ENCODE measurements at regions not wholly inside any gene's neighbourhood (a gene's known extent, or its start where the extent isn't known, plus 50 kb on each side); places are given as distances from the start of the nearest gene placed in this dataset.

- H3K9me3 Mint-ChIP-seq (ENCODE audit: insufficient read depth): no peaks in the 10 kb centered on the region
- no peaks in the 10 kb centered on the region for H3K27me3 ChIP-seq (replicated peaks in 1 of 4; ENCODE audit: control extremely low read depth in 1 of 4, control insufficient read depth in 3 of 4, insufficient read depth in 4 of 4, low read length in 3 of 4)
- no peak overlapping the region for H3K9ac ChIP-seq (ENCODE audit: low read length)
- H3K4me3 ChIP-seq (ENCODE audit: control extremely low read depth in 1 of 5, extremely low read depth in 1 of 5, insufficient read depth in 1 of 5, low read depth in 2 of 5, low read length in 4 of 5): no peak overlapping the region
- H3K27ac Mint-ChIP-seq: no peak overlapping the region
- intact Hi-C loops (cut with micrococcal nuclease): no loop called here
- H3K4me3 Mint-ChIP-seq: no peak overlapping the region
- CTCF ChIA-PET: no interaction called here
- DNase-seq: no peak
- H2AFZ ChIP-seq (ENCODE audit: insufficient read depth, low read depth, low read length, poor library complexity, severe bottlenecking): no peak overlapping the region
- ATAC-seq (ENCODE audit: low read depth): no peak
- TF ChIP-seq EZH2 (IDR thresholded peaks at IDR 0.05; ENCODE audit: borderline replicate concordance, insufficient read depth, low read depth, low read length, poor library complexity, severe bottlenecking): no peak
- no peak for TF ChIP-seq CTCF (IDR thresholded peaks at IDR 0.05)
- no peaks in the 10 kb centered on the region for H3K79me2 ChIP-seq (ENCODE audit: control insufficient read depth, insufficient read depth, low read length)
- no peaks in the 10 kb centered on the region for H3K4me1 ChIP-seq (ENCODE audit: control insufficient read depth in 2 of 2, insufficient read depth in 2 of 2, low read length in 2 of 2)
- H3K27ac ChIP-seq (ENCODE audit: low read length in 2 of 2): no peak overlapping the region
- no peaks in the 10 kb centered on the region for H3K4me1 Mint-ChIP-seq
- H3K9me3 ChIP-seq (ENCODE audit: control extremely low read depth in 1 of 3, control insufficient read depth in 2 of 3, insufficient read depth in 1 of 3, low read length in 2 of 3): no peaks in the 10 kb centered on the region
- no peak overlapping the region for H3K4me2 ChIP-seq (replicated peaks; ENCODE audit: low read depth, low read length, poor library complexity, severe bottlenecking)
- H4K20me1 ChIP-seq (ENCODE audit: control insufficient read depth, insufficient read depth, low read length, poor library complexity, severe bottlenecking): no peaks in the 10 kb centered on the region
- peaks cover 11% of the 10 kb centered on the region for H3K27me3 Mint-ChIP-seq
- POLR2A ChIA-PET: no interaction called here
- 46% methylated on average over 4 of the region's 4 CpGs for WGBS (ENCODE audit: insufficient coverage)
- no peaks in the 10 kb centered on the region for H3K36me3 ChIP-seq (replicated peaks in 1 of 2; ENCODE audit: control extremely low read depth in 1 of 2, control insufficient read depth in 1 of 2, extremely low read depth in 1 of 2, insufficient read depth in 2 of 2, low read length in 1 of 2)
Measured at GRCh38 chr22:34950489-34950888, 115.5 kb upstream of the ISX start.

DNA sequence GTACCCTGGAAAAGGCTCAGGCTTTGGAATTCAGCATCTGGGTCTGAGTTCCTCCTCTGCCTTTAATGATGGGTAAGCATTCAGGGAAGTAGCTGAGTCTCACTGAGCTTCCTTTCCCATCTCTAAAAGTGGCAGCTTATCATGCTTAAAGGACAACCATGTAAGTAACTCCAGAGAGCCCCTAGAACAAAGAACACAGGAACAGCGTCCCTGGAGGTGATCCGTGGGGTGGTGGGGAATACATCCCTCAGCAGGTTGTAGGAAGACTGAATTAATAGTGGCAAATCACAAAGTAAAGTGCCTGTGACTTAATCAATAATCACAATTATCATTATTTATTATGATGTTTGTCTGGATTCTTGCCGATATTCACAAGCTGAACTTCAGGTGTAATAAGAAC lies 114.7 kb upstream of the ISX start:
- no peak overlapping the region for H3K4me2 ChIP-seq (replicated peaks; ENCODE audit: low read depth, low read length, poor library complexity, severe bottlenecking)
- DNase-seq (no peak), ATAC-seq (ENCODE audit: low read depth) (no peak)
- Mint-ChIP-seq H3K4me3 (no peak overlapping the region), H3K9me3 (ENCODE audit: insufficient read depth) (no peaks in the 10 kb centered on the region), H3K4me1 (no peaks in the 10 kb centered on the region), H3K27me3 (peaks cover 11% of the 10 kb centered on the region), H3K27ac (no peak overlapping the region)
- H3K36me3 ChIP-seq (replicated peaks in 1 of 2; ENCODE audit: control extremely low read depth in 1 of 2, control insufficient read depth in 1 of 2, extremely low read depth in 1 of 2, insufficient read depth in 2 of 2, low read length in 1 of 2): no peaks in the 10 kb centered on the region
- H3K27ac ChIP-seq (ENCODE audit: low read length in 2 of 2): no peak overlapping the region
- H3K9ac ChIP-seq (ENCODE audit: low read length): no peak overlapping the region
- TF ChIP-seq CTCF (IDR thresholded peaks at IDR 0.05) (no peak), EZH2 (IDR thresholded peaks at IDR 0.05; ENCODE audit: borderline replicate concordance, insufficient read depth, low read depth, low read length, poor library complexity, severe bottlenecking) (no peak)
- WGBS (ENCODE audit: insufficient coverage): no CpG with 5 or more reads among the region's 3 CpGs
- H3K79me2 ChIP-seq (ENCODE audit: control insufficient read depth, insufficient read depth, low read length): no peaks in the 10 kb centered on the region
- H3K4me3 ChIP-seq (ENCODE audit: control extremely low read depth in 1 of 5, extremely low read depth in 1 of 5, insufficient read depth in 1 of 5, low read depth in 2 of 5, low read length in 4 of 5): no peak overlapping the region
- H3K9me3 ChIP-seq (ENCODE audit: control extremely low read depth in 1 of 3, control insufficient read depth in 2 of 3, insufficient read depth in 1 of 3, low read length in 2 of 3): no peaks in the 10 kb centered on the region
- intact Hi-C loops (cut with micrococcal nuclease): no loop called here
- H3K4me1 ChIP-seq (ENCODE audit: control insufficient read depth in 2 of 2, insufficient read depth in 2 of 2, low read length in 2 of 2): no peaks in the 10 kb centered on the region
- no peaks in the 10 kb centered on the region for H4K20me1 ChIP-seq (ENCODE audit: control insufficient read depth, insufficient read depth, low read length, poor library complexity, severe bottlenecking)
- ChIA-PET POLR2A (no interaction called here), CTCF (no interaction called here)
- no peak overlapping the region for H2AFZ ChIP-seq (ENCODE audit: insufficient read depth, low read depth, low read length, poor library complexity, severe bottlenecking)
- no peaks in the 10 kb centered on the region for H3K27me3 ChIP-seq (replicated peaks in 1 of 4; ENCODE audit: control extremely low read depth in 1 of 4, control insufficient read depth in 3 of 4, insufficient read depth in 4 of 4, low read length in 3 of 4)

Measured in B cell (primary cell).